GM21737 (cell line): ENCODE measurements at regions not wholly inside any gene's neighbourhood (a gene's known extent, or its start where the extent isn't known, plus 50 kb on each side); places are given as distances from the start of the nearest gene placed in this dataset.

Experiments used
- ATAC-seq: cut with Tn5 transposase; IDR thresholded peaks from one replicate; pipeline ENCODE4 v1.9.1; 2021; ENCODE audit warnings: mild to moderate bottlenecking, moderate library complexity; ENCODE audit not compliant: unreplicated experiment

- ATAC-seq = no peak
Observed at GRCh38 chr14:24693983-24694382, 60.0 kb upstream of the GZMB start.

GRCh38 chr14:24693353-24693737 is 59.4 kb upstream of the GZMB start:
- ATAC-seq = no peak

GRCh38 chr14:24692382-24693352 is 58.7 kb upstream of the GZMB start:
- no peak for ATAC-seq

GRCh38 chr14:24690492-24690891 is 56.5 kb upstream of the GZMB start:
- ATAC-seq = no peak

GRCh38 chr14:24688030-24688658 is 54.2 kb upstream of the GZMB start:
- ATAC-seq = no peak
